Smooth muscle cell (in vitro differentiated cells): ENCODE measurements at regions not wholly inside any gene's neighbourhood (a gene's known extent, or its start where the extent isn't known, plus 50 kb on each side); places are given as distances from the start of the nearest gene placed in this dataset.
"Not testable (repeated sequence)": the region's sequence is repeated elsewhere in the genome, so short reads cannot be mapped to it uniquely, and the experiment has no call there.

Experiments
- DNase-seq: peaks from one replicate; lab custom pipeline; 2025; ENCODE audit not compliant: unreplicated experiment; lab: John Stamatoyannopoulos, UW
- H2AFZ ChIP-seq: fragments of 200-600 bp; sonication (generic); 2 replicates; pipeline ENCODE4 v1.6.0; 2016; ENCODE audit warnings: antibody characterized with exemption, low read depth, mild to moderate bottlenecking
- H3F3A ChIP-seq: fragments of 200-600 bp; sonication (generic); 2 replicates; pipeline ENCODE4 v1.6.0; 2017; ENCODE audit warnings: antibody characterized with exemption, low read depth
- H3K27ac ChIP-seq: fragments of 200-600 bp; sonication (generic); 2 replicates; pipeline ENCODE4 v1.5.1; 2016; ENCODE audit warnings: low read depth, mild to moderate bottlenecking
- H3K27me3 ChIP-seq: fragments of 200-600 bp; sonication (generic); 2 replicates; pipeline ENCODE4 v1.6.1; 2016; ENCODE audit warnings: low read depth, mild to moderate bottlenecking
- H3K36me3 ChIP-seq: fragments of 200-600 bp; sonication (generic); 2 replicates; pipeline ENCODE4 v1.5.1; 2016; ENCODE audit warnings: low read depth
- H3K4me1 ChIP-seq: fragments of 200-600 bp; sonication (generic); 2 replicates; pipeline ENCODE4 v1.5.1; 2016; ENCODE audit warnings: low read depth
- H3K4me2 ChIP-seq: fragments of 200-600 bp; sonication (generic); 2 replicates; pipeline ENCODE4 v1.6.0; 2016; ENCODE audit warnings: mild to moderate bottlenecking
- H3K4me3 ChIP-seq: fragments of 200-600 bp; sonication (generic); 2 replicates; pipeline ENCODE4 v1.5.1; 2016; ENCODE audit warnings: mild to moderate bottlenecking
- H3K79me2 ChIP-seq: fragments of 200-600 bp; sonication (generic); 2 replicates; pipeline ENCODE4 v1.6.0; 2016; ENCODE audit warnings: low read depth, mild to moderate bottlenecking
- H3K9ac ChIP-seq: fragments of 200-600 bp; sonication (generic); 2 replicates; pipeline ENCODE4 v1.6.0; 2016; ENCODE audit warnings: low read depth
- H3K9me3 ChIP-seq: fragments of 200-600 bp; sonication (generic); replicated peaks from 2 replicates; pipeline ENCODE4 v1.5.1; 2016; ENCODE audit warnings: low read depth
- H4K20me1 ChIP-seq: fragments of 200-600 bp; sonication (generic); 2 replicates; pipeline ENCODE4 v1.6.0; 2016; ENCODE audit warnings: low read depth
- WGBS: methylation state at CpG from one replicate; pipeline ENCODE4 v1.1.7; 2016; ENCODE audit warnings: low lambda C conversion rate; 5-methylcytosine and 5-hydroxymethylcytosine counted together
- TF ChIP-seq, protein P1 (sequence below): fragments of 200-600 bp; sonication (generic); IDR thresholded peaks from 2 replicates; pipeline ENCODE4 v1.5.1; 2017; ENCODE audit warnings: borderline replicate concordance, mild to moderate bottlenecking, antibody characterized with exemption; ENCODE audit not compliant: insufficient read depth, poor library complexity, severe bottlenecking

DNA sequence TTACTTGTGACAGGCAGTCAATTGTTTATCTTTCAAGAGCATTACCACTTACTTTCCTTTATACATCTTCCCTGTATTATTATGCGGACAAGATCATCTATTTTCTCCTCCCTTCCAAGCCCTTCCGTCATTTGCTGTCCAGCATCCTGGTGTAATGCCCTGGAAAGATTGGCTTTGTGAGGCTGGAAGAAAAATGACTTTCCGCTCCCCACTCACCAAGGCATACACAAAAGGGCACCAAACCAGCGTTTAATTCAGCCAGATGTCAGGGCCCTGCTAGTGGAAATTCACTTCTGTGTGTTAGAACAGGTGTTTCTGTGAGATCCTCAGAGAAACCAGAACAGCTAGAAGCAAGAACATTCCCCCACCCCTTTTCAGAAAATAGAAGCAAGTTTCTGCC is 128.1 kb upstream of the NANOS1 start:
- no peak overlapping the region for H3K27ac ChIP-seq
- H2AFZ ChIP-seq, result no peak overlapping the region
- 90% methylated on average over 4 of the region's 4 CpGs for WGBS
- H3F3A ChIP-seq, result no peaks in the 10 kb centered on the region
- H3K36me3 ChIP-seq, result no peaks in the 10 kb centered on the region
- TF ChIP-seq, protein P1, sequence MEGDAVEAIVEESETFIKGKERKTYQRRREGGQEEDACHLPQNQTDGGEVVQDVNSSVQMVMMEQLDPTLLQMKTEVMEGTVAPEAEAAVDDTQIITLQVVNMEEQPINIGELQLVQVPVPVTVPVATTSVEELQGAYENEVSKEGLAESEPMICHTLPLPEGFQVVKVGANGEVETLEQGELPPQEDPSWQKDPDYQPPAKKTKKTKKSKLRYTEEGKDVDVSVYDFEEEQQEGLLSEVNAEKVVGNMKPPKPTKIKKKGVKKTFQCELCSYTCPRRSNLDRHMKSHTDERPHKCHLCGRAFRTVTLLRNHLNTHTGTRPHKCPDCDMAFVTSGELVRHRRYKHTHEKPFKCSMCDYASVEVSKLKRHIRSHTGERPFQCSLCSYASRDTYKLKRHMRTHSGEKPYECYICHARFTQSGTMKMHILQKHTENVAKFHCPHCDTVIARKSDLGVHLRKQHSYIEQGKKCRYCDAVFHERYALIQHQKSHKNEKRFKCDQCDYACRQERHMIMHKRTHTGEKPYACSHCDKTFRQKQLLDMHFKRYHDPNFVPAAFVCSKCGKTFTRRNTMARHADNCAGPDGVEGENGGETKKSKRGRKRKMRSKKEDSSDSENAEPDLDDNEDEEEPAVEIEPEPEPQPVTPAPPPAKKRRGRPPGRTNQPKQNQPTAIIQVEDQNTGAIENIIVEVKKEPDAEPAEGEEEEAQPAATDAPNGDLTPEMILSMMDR, result no peak
- peaks cover 6% of the 10 kb centered on the region for H3K4me1 ChIP-seq
- H4K20me1 ChIP-seq, result no peaks in the 10 kb centered on the region
- no peak for DNase-seq
- no peak overlapping the region for H3K4me2 ChIP-seq
- H3K9ac ChIP-seq, result no peak overlapping the region
- H3K4me3 ChIP-seq, result no peak overlapping the region
- H3K79me2 ChIP-seq, result no peaks in the 10 kb centered on the region
- H3K27me3 ChIP-seq, result no peaks in the 10 kb centered on the region
- H3K9me3 ChIP-seq, result no peaks in the 10 kb centered on the region

DNA sequence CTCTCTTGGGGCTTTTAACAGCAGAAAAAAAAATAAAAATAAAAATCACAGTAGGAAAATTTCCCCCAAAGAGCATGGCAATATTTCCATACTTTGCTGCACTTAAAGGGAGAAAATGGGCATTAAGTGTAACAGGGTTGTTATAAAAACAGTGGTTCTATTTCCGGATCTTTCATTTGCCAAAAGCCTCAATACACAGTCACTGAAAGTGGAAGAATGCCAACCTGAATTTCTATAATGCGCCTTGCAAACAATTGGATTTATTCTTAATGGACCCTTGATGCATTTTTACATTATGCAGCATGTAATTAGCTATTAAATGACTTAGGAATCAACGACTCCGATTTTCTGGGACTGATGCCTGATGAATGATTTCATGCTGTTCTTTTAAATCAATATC is 127.6 kb upstream of the NANOS1 start:
- 92% methylated on average over 4 of the region's 4 CpGs for WGBS

DNA sequence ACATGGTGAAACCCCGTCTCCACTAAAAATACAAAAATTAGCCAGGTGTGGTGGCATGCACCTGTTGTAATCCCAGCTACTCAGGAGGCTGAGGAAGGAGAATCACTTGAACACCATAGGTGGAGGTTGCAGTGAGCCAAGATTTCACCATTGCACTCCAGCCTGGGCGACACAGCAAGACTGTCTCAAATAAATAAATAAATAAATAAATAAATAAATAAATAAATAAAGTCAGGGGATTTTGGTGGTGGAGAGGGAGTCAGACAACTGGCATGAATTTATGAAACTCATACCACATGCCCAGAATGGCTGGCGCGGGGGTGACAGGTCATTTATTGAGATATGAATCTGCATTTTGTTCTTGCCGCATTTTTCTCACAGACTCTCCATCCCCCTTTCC is 126.9 kb upstream of the NANOS1 start:
- H3K27ac ChIP-seq, H3F3A ChIP-seq, H3K4me2 ChIP-seq, H3K9me3 ChIP-seq, DNase-seq, H3K9ac ChIP-seq, H3K79me2 ChIP-seq, H2AFZ ChIP-seq, H3K4me1 ChIP-seq, H3K36me3 ChIP-seq, H3K4me3 ChIP-seq, H4K20me1 ChIP-seq, H3K27me3 ChIP-seq: not testable (repeated sequence)
- 90% methylated on average over 5 of the region's 5 CpGs for WGBS

More for the DNA sequence above, 127.6 kb upstream of the NANOS1 start:
- Histone ChIP-seq H3F3A (no peaks in the 10 kb centered on the region), H3K4me3 (no peak overlapping the region), H3K4me1 (peaks cover 6% of the 10 kb centered on the region), H4K20me1 (no peaks in the 10 kb centered on the region), H3K36me3 (no peaks in the 10 kb centered on the region), H3K27ac (no peak overlapping the region), H3K9ac (no peak overlapping the region), H3K4me2 (no peak overlapping the region), H3K79me2 (no peaks in the 10 kb centered on the region), H3K27me3 (no peaks in the 10 kb centered on the region), H3K9me3 (no peaks in the 10 kb centered on the region), H2AFZ (no peak overlapping the region)
- DNase-seq, result no peak
- TF ChIP-seq, protein P1, result no peak

DNA sequence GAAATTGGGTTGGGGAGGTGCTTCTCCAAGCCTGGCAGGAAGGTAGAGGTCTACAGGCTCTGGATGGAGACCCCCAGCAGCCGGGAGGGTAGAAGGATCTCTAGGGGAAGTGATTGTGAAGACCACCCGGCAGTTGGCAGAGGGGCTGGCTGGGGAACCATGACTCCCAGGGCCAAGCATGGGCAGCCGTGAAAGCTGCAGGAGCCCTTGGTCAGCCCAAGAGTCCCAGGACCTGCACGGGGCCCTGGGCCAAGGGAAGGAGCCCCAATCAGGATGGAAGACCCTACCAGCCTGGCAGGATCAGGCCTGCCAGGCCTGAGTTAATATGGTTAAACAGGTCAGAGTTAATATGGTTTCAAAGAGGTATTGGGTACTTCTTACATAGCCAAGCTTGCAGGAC is 126.3 kb upstream of the NANOS1 start:
- H3K27ac ChIP-seq, result no peak overlapping the region
- no peaks in the 10 kb centered on the region for H3K79me2 ChIP-seq
- TF ChIP-seq, protein P1, result no peak
- H3K36me3 ChIP-seq, result no peaks in the 10 kb centered on the region
- H3K9ac ChIP-seq, result no peak overlapping the region
- H3K4me1 ChIP-seq, result peaks cover 6% of the 10 kb centered on the region
- H3F3A ChIP-seq, result no peaks in the 10 kb centered on the region
- no peaks in the 10 kb centered on the region for H4K20me1 ChIP-seq
- 93% methylated on average over 4 of the region's 4 CpGs for WGBS
- no peak overlapping the region for H3K4me2 ChIP-seq
- no peak for DNase-seq
- no peak overlapping the region for H3K4me3 ChIP-seq
- no peak overlapping the region for H2AFZ ChIP-seq
- no peaks in the 10 kb centered on the region for H3K9me3 ChIP-seq
- H3K27me3 ChIP-seq, result no peaks in the 10 kb centered on the region
